Neural cell (in vitro differentiated cells): ENCODE measurements at regions not wholly inside any gene's neighbourhood (a gene's known extent, or its start where the extent isn't known, plus 50 kb on each side); places are given as distances from the start of the nearest gene placed in this dataset.

Experiments
- H2AFZ ChIP-seq: fragments of 200-600, 300-800 bp; sonication (generic), shearing (Covaris generic); 2 replicates; pipeline ENCODE4 v1.6.0; 2014; ENCODE audit warnings: low read depth, mild to moderate bottlenecking, antibody characterized with exemption, low read length, moderate library complexity
- H3F3A ChIP-seq: fragments of 200-600 bp; shearing (Covaris generic); 2 replicates; pipeline ENCODE4 v1.6.1; 2016; ENCODE audit warnings: mild to moderate bottlenecking, moderate library complexity, mixed read lengths, antibody characterized with exemption, low read length; ENCODE audit not compliant: insufficient read depth, poor library complexity, severe bottlenecking
- H3K27ac ChIP-seq: fragments of 200-600, 300-800 bp; sonication (generic), shearing (Covaris generic); 2 replicates; pipeline ENCODE4 v1.5.1; 2014; ENCODE audit warnings: mild to moderate bottlenecking, low read length, moderate library complexity
- H3K27me3 ChIP-seq: fragments of 300-800, 200-600 bp; sonication (generic), shearing (Covaris generic); 2 replicates; pipeline ENCODE4 v1.6.0; 2014; ENCODE audit warnings: mild to moderate bottlenecking, low read depth, low read length, moderate library complexity; ENCODE audit not compliant: insufficient read depth
- H3K36me3 ChIP-seq: fragments of 300-800, 200-600 bp; sonication (generic), shearing (Covaris generic); 2 replicates; pipeline ENCODE4 v1.5.1; 2014; ENCODE audit warnings: mild to moderate bottlenecking, antibody characterized with exemption, low read length, moderate library complexity; ENCODE audit not compliant: insufficient read depth
- H3K4me2 ChIP-seq: fragments of 300-800, 200-600 bp; sonication (generic), shearing (Covaris generic); 2 replicates; pipeline ENCODE4 v1.6.0; 2014; ENCODE audit warnings: mild to moderate bottlenecking, low read length
- H3K4me3 ChIP-seq: fragments of 300-800, 200-600 bp; sonication (generic), shearing (Covaris generic); 2 replicates; pipeline ENCODE4 v1.5.1; 2014; ENCODE audit warnings: mild to moderate bottlenecking, low read length, moderate library complexity
- H3K79me2 ChIP-seq: fragments of 200-600 bp; shearing (Covaris generic); replicated peaks from 2 replicates; pipeline ENCODE4 v1.6.0; 2014; ENCODE audit warnings: mild to moderate bottlenecking, low read length, moderate library complexity; ENCODE audit not compliant: insufficient read depth
- H3K9ac ChIP-seq: fragments of 300-800, 200-600 bp; sonication (generic), shearing (Covaris generic); 2 replicates; pipeline ENCODE4 v1.6.1; 2016; ENCODE audit warnings: mild to moderate bottlenecking, low read length, mixed read lengths
- H3K9me2 ChIP-seq: fragments of 200-600 bp; shearing (Covaris generic); 2 replicates; pipeline ENCODE4 v1.6.1; 2016; ENCODE audit warnings: mild to moderate bottlenecking, low read length, mixed read lengths; ENCODE audit not compliant: insufficient read depth
- H3K9me3 ChIP-seq: fragments of 200-600, 300-800 bp; sonication (generic), shearing (Covaris generic); 2 replicates; pipeline ENCODE4 v1.6.1; 2016; ENCODE audit warnings: mild to moderate bottlenecking, mixed run types, low read length, moderate library complexity, mixed read lengths
- H4K20me1 ChIP-seq: fragments of 200-600 bp; shearing (Covaris generic); 2 replicates; pipeline ENCODE4 v1.6.1; 2016; ENCODE audit warnings: mild to moderate bottlenecking, mixed run types; ENCODE audit not compliant: insufficient read depth
- CTCF ChIP-seq: fragments of 450-650 bp; IDR thresholded peaks from 2 replicates; pipeline ENCODE4 v1.5.1; 2014; ENCODE audit warnings: antibody characterized with exemption, mild to moderate bottlenecking, moderate library complexity; ENCODE audit not compliant: poor library complexity, severe bottlenecking
- EP300 ChIP-seq: fragments of 450-650 bp; conservative IDR thresholded peaks from 2 replicates; pipeline ENCODE4 v1.6.1; 2014; ENCODE audit warnings: antibody characterized with exemption, mild to moderate bottlenecking, moderate library complexity; ENCODE audit not compliant: poor library complexity, severe bottlenecking
- EZH2 ChIP-seq: fragments of 200-600, 300-800 bp; shearing (Covaris generic), sonication (generic); IDR thresholded peaks from 2 replicates; pipeline ENCODE4 v1.6.1; 2014; ENCODE audit warnings: antibody characterized with exemption, low read length, borderline replicate concordance, mild to moderate bottlenecking; ENCODE audit not compliant: insufficient read depth, poor library complexity, severe bottlenecking
- MXI1 ChIP-seq: fragments of 450-650 bp; conservative IDR thresholded peaks from 2 replicates; pipeline ENCODE4 v1.6.1; 2014; ENCODE audit warnings: antibody characterized with exemption, mild to moderate bottlenecking; ENCODE audit not compliant: poor library complexity, severe bottlenecking
- POLR2AphosphoS5 ChIP-seq: IDR thresholded peaks from 2 replicates; pipeline ENCODE4 v1.6.1; 2012
- RAD21 ChIP-seq: fragments of 450-650 bp; conservative IDR thresholded peaks from 2 replicates; pipeline ENCODE4 v1.6.1; 2014; ENCODE audit warnings: antibody characterized with exemption, mild to moderate bottlenecking, moderate library complexity
- REST ChIP-seq: IDR thresholded peaks from 2 replicates; pipeline ENCODE4 v1.6.1; 2012; ENCODE audit warnings: borderline replicate concordance
- SMC3 ChIP-seq: fragments of 450-650 bp; conservative IDR thresholded peaks from 2 replicates; pipeline ENCODE4 v1.6.1; 2014; ENCODE audit warnings: antibody characterized with exemption, mild to moderate bottlenecking, moderate library complexity; ENCODE audit not compliant: poor library complexity
- TAF1 ChIP-seq: IDR thresholded peaks from 2 replicates; pipeline ENCODE4 v1.6.1; 2012; ENCODE audit warnings: low read depth

GRCh38 chr5:126122942-126123341 is 300.3 kb upstream of the GRAMD2B start:
- Histone ChIP-seq H3K27me3 (no peaks in the 10 kb centered on the region), H3K79me2 (no peaks in the 10 kb centered on the region), H3K4me3 (no peak overlapping the region), H4K20me1 (no peaks in the 10 kb centered on the region), H2AFZ (no peak overlapping the region), H3K4me2 (no peak overlapping the region), H3K27ac (no peak overlapping the region), H3F3A (peaks cover 5% of the 10 kb centered on the region), H3K36me3 (no peaks in the 10 kb centered on the region), H3K9ac (no peak overlapping the region), H3K9me3 (no peaks in the 10 kb centered on the region), H3K9me2 (no peaks in the 10 kb centered on the region)
- TF ChIP-seq EZH2 = no peak
- no peak for TF ChIP-seq TAF1
- no peak for TF ChIP-seq RAD21
- TF ChIP-seq REST = no peak
- TF ChIP-seq MXI1 = no peak

GRCh38 chr5:126124706-126125345 is 298.4 kb upstream of the GRAMD2B start:
- no peak overlapping the region for H2AFZ ChIP-seq
- H3K27me3 ChIP-seq = no peaks in the 10 kb centered on the region
- no peak overlapping the region for H3K27ac ChIP-seq
- no peaks in the 10 kb centered on the region for H3K9me3 ChIP-seq
- H3F3A ChIP-seq = peaks cover 5% of the 10 kb centered on the region
- H3K9me2 ChIP-seq = no peaks in the 10 kb centered on the region
- TF ChIP-seq TAF1 (no peak), REST (no peak), EP300 (no peak), POLR2AphosphoS5 (no peak), SMC3 (no peak), CTCF (no peak), RAD21 (no peak), EZH2 (no peak), MXI1 (no peak)
- H4K20me1 ChIP-seq = no peaks in the 10 kb centered on the region
- H3K9ac ChIP-seq = no peak overlapping the region
- no peak overlapping the region for H3K4me2 ChIP-seq
- no peaks in the 10 kb centered on the region for H3K79me2 ChIP-seq
- H3K4me3 ChIP-seq = no peak overlapping the region
- H3K36me3 ChIP-seq = no peaks in the 10 kb centered on the region
